HL-60/S4 treated with phorbol 12-myristate 13-acetate at 8.2 ng/mL for 4 days and 3 days (cell line): ENCODE measurements at regions not wholly inside any gene's neighbourhood (a gene's known extent, or its start where the extent isn't known, plus 50 kb on each side); places are given as distances from the start of the nearest gene placed in this dataset.
"Not testable (repeated sequence)": the region's sequence is repeated elsewhere in the genome, so short reads cannot be mapped to it uniquely, and the experiment has no call there.

Experiments
- in situ Hi-C: fragments of 300-500 bp; cut with MboI; formaldehyde crosslinking; loops from 2 replicates; pipeline ENCODE4 v1.15.0; 2022; ENCODE audit warnings: low sequenced_read_pairs

DNA sequence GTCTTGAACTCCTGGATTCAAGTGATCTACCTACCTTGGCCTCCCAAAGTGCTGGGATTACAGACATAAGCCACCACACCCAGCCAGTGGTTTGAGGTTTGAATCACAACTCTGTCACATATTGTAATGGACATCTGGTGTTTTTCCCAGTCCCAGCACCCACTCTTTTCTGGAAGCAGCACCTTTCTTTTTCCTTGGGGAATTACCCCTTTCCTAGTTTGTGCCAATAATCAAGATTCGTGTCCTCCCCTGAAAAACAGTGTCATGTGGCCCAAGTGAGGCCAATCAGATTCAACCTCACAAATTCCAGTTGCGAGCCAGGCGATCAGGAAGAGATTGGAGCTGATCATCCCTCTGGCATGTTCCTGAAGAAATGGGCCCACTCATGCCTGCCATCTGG, 71.7 kb upstream of the SGK1 start:
- in situ Hi-C loops, result no loop called here

DNA sequence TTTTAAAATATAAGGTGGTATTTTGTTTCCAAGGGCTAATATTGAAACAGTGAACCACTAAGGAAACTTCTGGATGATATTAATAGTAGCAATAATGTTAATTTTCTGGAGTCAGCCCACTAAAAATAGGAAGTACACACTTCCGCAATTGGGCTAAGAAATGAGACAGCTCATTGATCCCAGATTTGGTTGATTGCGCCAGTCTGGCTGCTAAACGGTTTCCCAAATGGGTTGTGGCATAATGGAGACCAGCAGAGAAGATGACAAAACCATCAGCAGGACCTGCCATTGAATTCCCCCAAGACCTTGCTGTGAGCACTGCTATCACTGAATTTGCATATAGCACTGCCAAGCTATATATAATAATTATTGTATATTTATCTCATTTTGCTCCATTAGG, 71.2 kb upstream of the SGK1 start:
- in situ Hi-C loops, result no loop called here

DNA sequence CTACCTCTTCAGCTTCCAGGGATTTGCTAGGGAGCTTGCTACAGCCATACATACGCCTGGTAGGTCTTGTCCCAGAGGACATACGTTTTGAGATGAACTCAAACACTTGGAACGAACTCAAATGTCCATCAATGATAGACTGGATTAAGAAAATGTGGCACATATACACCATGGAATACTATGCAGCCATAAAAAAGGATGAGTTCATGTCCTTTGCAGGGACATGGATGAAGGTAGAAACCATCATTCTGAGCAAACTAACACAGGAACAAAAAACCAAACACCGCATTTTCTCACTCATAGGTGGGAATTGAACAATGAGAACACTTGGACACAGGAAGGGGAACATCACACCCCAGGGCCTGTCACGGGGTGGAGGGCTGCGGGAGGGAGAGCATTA, 68.6 kb upstream of the SGK1 start:
- in situ Hi-C loops, result not testable (repeated sequence)

DNA sequence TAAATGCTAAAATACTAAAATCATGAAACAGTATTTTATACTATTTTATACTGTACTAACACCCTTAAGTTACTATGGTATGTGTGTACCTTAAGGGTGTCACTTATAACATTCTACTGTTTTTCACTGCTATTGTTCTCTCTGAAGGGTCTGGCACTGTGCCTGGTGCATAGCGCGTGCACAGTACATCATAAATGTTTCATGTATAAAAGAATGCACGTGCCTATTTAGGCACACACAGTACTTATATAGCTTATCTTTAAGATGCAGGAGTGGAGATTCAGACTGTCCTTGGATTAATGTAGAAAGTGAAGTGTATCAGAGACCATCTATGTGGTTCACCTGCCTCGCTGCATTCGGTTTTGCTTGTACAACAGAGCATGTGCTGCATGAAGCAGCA, 64.0 kb upstream of the SGK1 start:
- in situ Hi-C loops, result no loop called here

DNA sequence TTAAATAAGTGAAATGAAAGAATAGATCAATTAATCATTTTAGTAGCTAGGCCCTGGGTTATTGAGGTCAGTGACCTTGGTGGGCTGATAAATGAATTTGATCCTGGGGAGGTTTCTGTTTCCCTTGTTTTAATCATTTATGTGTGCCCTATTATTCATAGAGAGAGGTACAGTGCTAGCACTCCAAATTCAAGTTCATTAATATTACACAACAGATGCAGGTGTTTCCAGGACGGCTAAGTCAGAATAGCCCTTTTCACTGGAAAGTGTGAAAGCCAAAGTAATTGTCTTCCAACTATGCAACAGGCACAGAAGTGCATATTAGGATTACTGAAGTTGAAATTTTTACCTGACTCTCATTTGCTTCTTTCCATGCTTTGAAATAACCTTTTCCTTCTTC, 61.7 kb upstream of the SGK1 start:
- in situ Hi-C loops, result no loop called here

DNA sequence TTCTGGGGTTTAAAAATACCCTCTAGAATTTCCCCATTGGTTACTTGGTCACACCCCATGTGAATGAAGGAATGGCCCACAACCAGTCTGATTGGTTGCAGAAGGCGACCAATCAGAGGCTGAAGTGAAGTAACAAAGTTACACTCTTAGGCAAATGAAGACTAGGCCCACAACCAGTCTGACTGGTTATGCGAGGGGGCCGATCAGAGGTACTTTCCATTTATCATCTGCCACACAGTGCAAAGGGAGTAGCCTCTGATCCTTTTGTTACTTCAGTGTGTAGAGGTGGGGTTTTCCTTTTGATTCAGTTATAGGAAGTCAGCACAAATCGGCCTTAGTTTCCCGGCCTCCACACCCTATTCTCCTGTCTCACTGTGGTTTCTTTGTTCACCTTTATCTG, 61.2 kb upstream of the SGK1 start:
- in situ Hi-C loops, result no loop called here

DNA sequence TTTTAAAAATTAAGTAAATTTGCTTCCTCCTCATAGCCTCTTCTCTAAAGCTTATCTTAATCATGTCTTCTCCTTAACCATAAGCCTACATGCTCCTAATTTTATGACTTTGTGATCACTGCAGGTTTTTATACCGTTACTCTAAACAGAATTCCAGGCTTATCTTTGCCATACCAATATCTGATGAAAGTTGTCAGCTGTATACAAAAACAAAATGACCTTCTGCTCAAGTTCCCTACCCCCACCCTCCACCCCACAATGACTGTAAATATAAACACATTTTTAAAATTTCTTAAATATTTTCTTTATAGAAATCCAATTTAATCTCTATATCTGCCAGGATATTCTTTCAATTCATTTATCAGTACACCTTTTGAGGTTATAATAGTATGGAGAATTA, 60.5 kb upstream of the SGK1 start:
- in situ Hi-C loops, result no loop called here

DNA sequence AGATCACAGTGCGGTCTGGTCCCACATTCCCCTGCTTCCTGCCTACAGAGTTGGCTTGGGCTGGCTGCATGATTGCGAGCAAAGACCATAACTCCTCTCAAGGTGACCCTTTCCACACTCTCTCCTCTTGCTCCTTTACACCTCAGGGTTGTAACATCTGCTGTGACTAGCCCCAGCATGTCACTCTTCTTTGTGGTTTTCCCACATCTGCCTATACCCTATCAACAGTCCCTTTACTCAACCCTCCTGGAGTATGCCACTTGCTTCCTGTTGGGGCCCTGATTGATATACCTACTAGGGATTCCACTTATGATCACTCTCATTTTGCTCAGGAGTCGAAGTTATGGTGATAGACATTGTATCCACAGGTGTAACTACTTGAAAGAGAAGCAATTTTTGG, 58.9 kb upstream of the SGK1 start:
- in situ Hi-C loops, result no loop called here

DNA sequence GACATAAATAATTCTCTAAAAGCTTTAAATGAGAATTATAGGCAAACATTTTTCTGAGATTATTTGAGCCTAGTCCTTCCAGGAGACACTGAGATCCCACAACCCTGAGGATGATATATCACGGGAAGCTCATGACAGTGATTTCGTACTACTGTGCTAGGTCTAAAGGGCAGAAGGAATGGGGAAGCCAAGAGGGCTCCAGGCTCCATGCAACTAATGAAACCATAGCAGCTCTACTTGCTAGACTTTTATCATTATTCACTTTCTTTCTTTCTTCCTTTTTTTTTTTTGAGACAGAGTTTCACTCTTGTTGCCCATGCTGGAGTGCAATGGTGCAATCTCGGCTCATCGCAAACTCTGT, 57.3 kb upstream of the SGK1 start:
- in situ Hi-C loops, result no loop called here

DNA sequence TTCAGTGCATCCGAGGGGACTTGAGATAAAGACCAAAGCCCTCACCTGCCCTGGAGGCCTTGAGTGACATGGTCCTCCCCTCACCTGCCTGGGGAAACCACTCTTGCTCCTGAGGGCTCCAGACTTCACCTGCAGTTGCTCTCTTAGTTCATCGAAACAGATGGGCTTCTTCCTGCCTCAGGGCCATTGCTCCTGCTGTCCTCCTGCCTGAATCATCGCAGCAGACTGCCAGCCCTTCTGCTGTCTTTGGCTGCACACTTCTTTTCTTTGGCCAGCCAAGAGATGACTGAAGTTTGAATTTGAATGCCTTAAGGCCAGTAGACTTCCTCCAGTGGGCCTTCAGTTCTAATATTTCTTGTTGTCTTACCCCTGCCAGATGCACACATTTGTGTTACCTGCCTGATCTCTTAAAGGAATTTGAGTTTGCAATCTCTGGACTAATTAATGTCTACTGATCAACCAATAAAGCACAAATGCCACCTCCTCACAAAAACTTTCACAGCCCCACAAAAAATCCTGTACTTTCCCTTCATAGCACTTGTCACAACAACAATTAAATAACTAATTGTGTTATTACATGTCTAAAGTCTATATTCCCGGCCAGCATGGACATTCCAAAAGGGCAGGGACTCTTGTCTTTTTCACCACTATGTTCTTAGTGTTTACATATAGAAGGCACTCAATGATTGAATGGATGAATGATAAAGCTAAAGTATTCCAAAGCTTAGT, 56.7 kb upstream of the SGK1 start:
- in situ Hi-C loops, result no loop called here

DNA sequence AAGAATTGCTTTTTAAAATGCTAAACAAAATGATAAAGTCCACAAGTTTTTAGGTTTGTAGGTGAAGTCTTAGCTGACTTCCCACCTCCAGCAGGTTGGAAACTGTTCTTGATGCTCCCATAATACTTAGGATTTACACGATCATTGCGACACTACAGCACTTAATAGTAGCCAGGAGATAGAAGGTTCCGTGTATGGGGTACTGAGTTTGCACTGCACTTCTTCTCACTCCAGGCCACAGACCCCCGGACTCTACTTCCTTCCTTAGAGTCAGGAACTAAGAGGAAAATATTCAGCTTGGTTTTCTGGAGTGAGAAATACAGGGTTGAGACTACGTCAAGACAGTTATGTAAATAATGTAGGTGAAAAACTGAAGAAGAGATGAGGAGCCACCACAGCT, 56.1 kb upstream of the SGK1 start:
- in situ Hi-C loops, result no loop called here

DNA sequence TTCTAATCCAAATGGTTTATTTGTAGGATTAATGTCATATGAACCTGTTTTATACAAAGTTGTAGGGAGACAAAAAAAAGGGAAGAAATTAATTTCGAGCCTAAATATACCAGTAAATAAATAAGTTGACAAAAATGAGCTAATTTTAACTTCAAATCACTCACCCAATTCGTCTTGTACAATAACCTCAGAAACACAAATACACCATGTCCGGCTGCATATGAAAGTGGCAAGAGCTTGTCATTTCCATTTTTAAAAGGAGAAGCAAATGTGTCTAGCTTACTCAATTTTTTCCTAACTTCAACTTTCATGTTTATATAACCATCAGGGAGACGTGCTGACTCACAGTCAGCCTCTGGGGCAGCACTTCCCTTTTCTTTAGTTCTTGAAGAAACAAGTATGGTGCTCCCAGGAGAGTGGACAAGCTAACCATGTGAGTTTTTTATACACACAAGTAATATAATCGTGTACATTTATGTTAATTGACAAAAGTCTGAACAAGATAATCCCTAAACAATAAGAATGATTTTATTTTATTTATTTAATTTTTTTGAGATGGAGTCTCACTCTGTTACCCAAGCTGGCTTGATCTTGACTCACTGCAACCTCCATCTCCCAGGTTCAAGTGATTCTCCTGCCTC, 55.5 kb upstream of the SGK1 start:
- in situ Hi-C loops, result no loop called here

DNA sequence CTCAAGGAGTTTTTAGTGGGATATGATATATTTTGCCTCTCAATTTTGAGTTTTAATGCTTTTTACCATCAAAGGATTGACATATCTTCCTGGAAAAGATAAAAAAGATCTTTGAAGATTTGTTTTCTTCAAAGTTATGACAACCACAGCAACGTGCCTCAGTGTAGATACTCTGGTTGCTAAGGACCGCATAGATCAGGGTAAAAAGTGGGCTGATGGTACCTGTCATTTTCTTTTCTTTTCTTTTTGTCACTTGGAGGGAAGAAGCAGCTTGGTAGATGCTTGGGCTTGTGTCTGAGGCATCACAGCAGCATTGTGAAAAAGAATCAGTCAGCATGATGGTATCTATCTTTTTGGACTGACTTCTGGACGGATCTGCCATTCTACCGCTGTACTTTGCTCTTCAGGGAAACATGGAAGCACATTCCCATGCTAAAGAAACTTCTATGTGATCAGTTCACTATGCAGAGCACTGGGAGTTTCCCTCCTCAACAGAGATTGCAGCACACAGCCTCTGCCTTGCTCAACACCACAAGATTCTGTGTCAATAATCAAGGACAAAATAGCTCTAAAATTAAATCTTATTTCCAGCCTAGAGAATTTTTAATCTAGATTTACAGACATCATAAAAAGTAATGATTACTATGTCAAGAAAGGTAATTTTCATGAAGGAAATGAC, 54.8 kb upstream of the SGK1 start:
- in situ Hi-C loops, result no loop called here

DNA sequence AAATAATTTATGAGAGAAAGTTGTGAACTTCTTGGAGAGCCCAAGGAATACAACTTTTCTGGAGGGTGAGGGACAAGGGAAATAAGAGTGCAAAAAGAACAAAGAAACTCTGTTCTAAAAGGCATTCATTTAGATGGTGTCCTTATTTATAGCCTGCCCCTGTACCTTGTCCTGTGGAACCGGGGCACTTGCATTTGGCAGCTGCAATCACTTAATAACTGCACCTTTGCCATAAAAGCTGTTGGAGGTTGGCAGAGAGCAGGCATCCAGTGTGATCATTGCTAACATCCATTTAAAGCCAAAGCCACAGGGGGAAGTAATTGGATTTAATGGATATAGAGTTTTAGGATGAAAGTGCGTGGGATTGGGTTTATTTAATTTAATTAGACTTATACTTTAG, 50.8 kb upstream of the SGK1 start:
- in situ Hi-C loops, result no loop called here
